ENCODE measurements at regions not wholly inside any gene's neighbourhood (a gene's known extent, or its start where the extent isn't known, plus 50 kb on each side); places are given as distances from the start of the nearest gene placed in this dataset.

DNA sequence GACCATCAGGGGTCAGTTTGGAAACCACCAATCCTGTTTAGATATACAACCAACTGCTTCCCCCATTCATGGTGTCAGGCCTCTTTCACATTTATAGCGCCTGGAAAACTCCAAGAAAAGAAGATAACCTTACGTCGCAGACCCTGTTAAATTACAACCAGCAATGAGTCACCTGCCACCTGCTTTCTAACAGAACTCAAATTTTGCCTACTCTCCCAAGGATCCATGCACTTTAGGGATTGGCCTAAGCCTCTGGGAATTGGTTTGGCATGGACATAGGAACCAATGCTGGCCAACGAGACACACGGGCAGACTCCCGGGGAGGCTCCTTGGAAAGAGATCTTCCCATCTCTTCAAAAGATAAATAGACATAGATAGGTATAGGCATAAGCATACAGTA lies 87.0 kb downstream of the FEM1C start:
- Mint-ChIP-seq H3K4me3 (ENCODE audit: unreplicated experiment) (no peak overlapping the region), H3K27ac (ENCODE audit: unreplicated experiment) (no peak overlapping the region), H3K9me3 (ENCODE audit: unreplicated experiment) (no peaks in the 10 kb centered on the region), H3K27me3 (ENCODE audit: unreplicated experiment) (no peaks in the 10 kb centered on the region), H3K36me3 (ENCODE audit: unreplicated experiment) (no peaks in the 10 kb centered on the region), H3K4me1 (ENCODE audit: unreplicated experiment) (peaks cover 8% of the 10 kb centered on the region)
- TF ChIP-seq CTCF (IDR thresholded peaks at IDR 0.05), result no peak
- no peak for DNase-seq (ENCODE audit: extremely low spot score, unreplicated experiment)

GRCh38 chr5:115456539-115457040 lies 88.0 kb downstream of the FEM1C start:
- no peak overlapping the region for H3K4me3 Mint-ChIP-seq (ENCODE audit: unreplicated experiment)
- H3K9me3 Mint-ChIP-seq (ENCODE audit: unreplicated experiment), result no peaks in the 10 kb centered on the region
- no peak for TF ChIP-seq CTCF (IDR thresholded peaks at IDR 0.05)
- H3K36me3 Mint-ChIP-seq (ENCODE audit: unreplicated experiment), result no peaks in the 10 kb centered on the region
- no peak for DNase-seq (ENCODE audit: extremely low spot score, unreplicated experiment)
- no peaks in the 10 kb centered on the region for H3K27me3 Mint-ChIP-seq (ENCODE audit: unreplicated experiment)
- H3K4me1 Mint-ChIP-seq (ENCODE audit: unreplicated experiment), result peaks cover 5% of the 10 kb centered on the region
- H3K27ac Mint-ChIP-seq (ENCODE audit: unreplicated experiment), result no peak overlapping the region

DNA sequence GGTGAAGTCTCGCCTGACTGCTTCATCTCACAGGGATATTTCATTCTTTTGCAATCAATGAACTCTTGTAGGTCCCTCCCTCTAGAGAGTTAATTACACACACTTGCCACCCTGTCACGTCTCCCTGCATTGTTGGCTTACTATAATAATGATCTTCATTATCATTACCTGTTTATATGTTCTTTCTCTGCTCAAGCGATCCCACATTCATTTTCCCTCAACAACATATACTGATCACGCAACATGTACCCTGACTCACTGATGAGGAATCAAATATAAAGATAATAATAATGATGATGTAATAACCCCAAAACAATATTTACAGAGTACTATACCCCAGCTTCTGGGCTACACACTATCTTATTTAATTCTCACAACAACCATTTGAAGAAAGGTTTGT lies 88.5 kb downstream of the FEM1C start:
- DNase-seq (ENCODE audit: extremely low spot score, unreplicated experiment), result no peak
- Mint-ChIP-seq H3K4me3 (ENCODE audit: unreplicated experiment) (no peak overlapping the region), H3K27me3 (ENCODE audit: unreplicated experiment) (no peaks in the 10 kb centered on the region), H3K4me1 (ENCODE audit: unreplicated experiment) (peaks cover 3% of the 10 kb centered on the region), H3K27ac (ENCODE audit: unreplicated experiment) (no peak overlapping the region), H3K36me3 (ENCODE audit: unreplicated experiment) (no peaks in the 10 kb centered on the region), H3K9me3 (ENCODE audit: unreplicated experiment) (no peaks in the 10 kb centered on the region)
- no peak for TF ChIP-seq CTCF (IDR thresholded peaks at IDR 0.05)

- H3K36me3 Mint-ChIP-seq (ENCODE audit: unreplicated experiment), result no peaks in the 10 kb centered on the region
- H3K4me3 Mint-ChIP-seq (ENCODE audit: unreplicated experiment), result no peak overlapping the region
- TF ChIP-seq CTCF (IDR thresholded peaks at IDR 0.05), result no peak
- no peak for DNase-seq (ENCODE audit: extremely low spot score, unreplicated experiment)
- peaks cover 5% of the 10 kb centered on the region for H3K4me1 Mint-ChIP-seq (ENCODE audit: unreplicated experiment)
- H3K27ac Mint-ChIP-seq (ENCODE audit: unreplicated experiment), result no peak overlapping the region
- no peaks in the 10 kb centered on the region for H3K27me3 Mint-ChIP-seq (ENCODE audit: unreplicated experiment)
- no peaks in the 10 kb centered on the region for H3K9me3 Mint-ChIP-seq (ENCODE audit: unreplicated experiment)
Observed at GRCh38 chr5:115455301-115455707, 89.3 kb downstream of the FEM1C start.

DNA sequence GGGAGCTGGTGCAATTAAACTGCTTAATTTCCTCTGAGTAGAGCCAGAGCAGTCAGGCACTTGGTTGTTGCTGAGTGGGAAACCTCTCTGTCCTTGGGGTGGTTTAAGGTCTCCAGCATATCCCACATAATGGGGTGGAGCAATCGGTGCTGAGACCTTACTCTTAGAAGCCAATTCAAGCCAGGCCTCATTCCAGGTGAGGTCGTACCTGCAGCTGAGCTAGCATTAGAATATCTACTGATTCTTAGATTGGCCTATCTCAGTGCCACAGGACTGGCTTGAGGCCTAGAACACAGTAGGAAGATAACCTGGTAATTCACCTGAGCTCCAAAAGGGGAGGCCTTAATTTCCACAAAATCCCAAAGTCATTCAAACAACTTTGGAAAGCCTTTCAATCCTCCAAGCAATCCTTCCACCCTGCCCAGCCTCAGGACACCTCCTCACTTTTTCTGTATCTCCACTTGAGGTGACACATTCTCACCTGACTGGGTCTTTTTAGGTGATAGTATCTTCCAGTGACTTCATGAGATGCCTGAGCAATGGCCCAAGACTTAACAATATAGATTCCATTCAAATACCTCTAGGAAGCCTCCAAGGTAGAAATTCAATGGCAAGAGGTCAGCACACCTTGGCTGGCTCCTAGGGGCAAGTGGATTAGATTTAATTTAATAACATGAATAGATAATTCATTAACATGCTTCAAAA lies 91.0 kb downstream of the FEM1C start:
- Mint-ChIP-seq H3K36me3 (ENCODE audit: unreplicated experiment) (no peaks in the 10 kb centered on the region), H3K4me3 (ENCODE audit: unreplicated experiment) (no peak overlapping the region), H3K4me1 (ENCODE audit: unreplicated experiment) (peaks cover 5% of the 10 kb centered on the region), H3K27me3 (ENCODE audit: unreplicated experiment) (peaks cover 2% of the 10 kb centered on the region), H3K9me3 (ENCODE audit: unreplicated experiment) (no peaks in the 10 kb centered on the region), H3K27ac (ENCODE audit: unreplicated experiment) (no peak overlapping the region)
- no peak for DNase-seq (ENCODE audit: extremely low spot score, unreplicated experiment)
- TF ChIP-seq CTCF (IDR thresholded peaks at IDR 0.05), result no peak

Data from osteocyte (in vitro differentiated cells).